Hematopoietic multipotent progenitor cell treated with erythropoietin and hydrocortisone succinate and interleukin-3 and kit ligand, for 15 days (in vitro differentiated cells): ENCODE measurements at regions not wholly inside any gene's neighbourhood (a gene's known extent, or its start where the extent isn't known, plus 50 kb on each side); places are given as distances from the start of the nearest gene placed in this dataset.

Source experiments
- DNase-seq: peaks from one replicate; pipeline ENCODE4 v3.0.0-alpha.2; 2015; ENCODE audit warnings: low spot score

DNA sequence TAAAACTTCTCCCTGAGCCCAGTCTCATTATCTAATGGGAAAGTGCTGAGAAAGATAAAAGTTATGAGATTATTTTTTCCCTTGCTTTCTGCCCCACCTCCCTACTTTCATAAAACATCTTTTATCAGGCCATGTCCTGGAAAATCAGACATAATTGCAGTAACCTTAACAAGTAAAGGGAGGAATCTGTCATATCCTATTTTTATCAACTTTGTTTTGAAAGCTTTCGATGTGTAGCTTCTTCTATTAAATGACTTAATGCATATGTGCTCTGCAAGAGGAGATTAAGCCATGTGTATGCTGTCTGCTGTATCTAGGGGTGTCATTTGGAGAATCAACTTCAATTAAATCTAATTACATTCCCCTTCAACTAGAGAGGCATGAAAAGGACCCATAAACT, 408.9 kb downstream of the CBLN4 start:
- DNase-seq = no peak

- DNase-seq = no peak
These were observed 412.5 kb downstream of the CBLN4 start for GRCh38 chr20:55592866-55593265.

DNA sequence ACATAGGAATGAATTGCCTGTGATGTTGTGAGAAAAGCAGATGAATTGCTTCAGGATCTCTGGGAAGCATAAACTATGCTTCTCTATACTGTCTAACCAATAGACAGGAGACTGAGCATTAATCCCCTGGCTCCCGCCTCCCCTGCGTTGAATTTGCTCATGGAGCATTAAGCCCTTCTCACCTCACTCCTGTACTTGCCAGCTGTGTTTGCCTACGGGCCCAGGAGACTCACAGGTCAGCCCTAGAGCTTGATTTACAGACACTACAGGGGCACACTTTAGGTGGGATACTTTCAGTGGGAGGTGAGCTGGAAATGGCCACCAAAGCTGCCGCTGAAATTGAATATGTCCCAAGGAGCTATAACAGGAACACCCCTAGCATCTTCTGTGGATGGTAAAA, 418.7 kb downstream of the CBLN4 start:
- no peak for DNase-seq

- no peak for DNase-seq
These were observed 420.4 kb downstream of the CBLN4 start for GRCh38 chr20:55584964-55585363.

GRCh38 chr20:55584307-55584706, 421.0 kb downstream of the CBLN4 start:
- DNase-seq = no peak

DNA sequence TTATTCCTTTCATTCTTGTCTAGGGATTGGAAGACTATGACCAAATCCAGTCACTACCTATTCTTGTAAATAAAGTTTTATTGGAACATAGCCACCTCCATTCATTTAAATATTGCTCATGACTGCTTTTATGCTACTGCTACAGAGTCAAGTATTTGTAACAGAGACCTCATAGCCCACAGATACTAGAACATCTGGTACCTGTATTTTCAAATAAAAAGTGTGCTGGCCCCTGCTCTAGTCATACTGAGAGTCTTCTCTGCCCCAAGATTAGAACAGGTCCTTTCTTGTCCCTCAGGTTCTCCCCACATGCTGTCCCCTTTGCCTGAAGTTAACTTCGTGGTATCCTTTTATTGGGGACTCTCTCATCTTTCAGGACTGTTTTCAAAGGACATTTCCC, 422.3 kb downstream of the CBLN4 start:
- no peak for DNase-seq

- DNase-seq = no peak
These were observed 422.8 kb downstream of the CBLN4 start for GRCh38 chr20:55582498-55582897.

GRCh38 chr20:55581519-55581918, 423.8 kb downstream of the CBLN4 start:
- no peak for DNase-seq

DNA sequence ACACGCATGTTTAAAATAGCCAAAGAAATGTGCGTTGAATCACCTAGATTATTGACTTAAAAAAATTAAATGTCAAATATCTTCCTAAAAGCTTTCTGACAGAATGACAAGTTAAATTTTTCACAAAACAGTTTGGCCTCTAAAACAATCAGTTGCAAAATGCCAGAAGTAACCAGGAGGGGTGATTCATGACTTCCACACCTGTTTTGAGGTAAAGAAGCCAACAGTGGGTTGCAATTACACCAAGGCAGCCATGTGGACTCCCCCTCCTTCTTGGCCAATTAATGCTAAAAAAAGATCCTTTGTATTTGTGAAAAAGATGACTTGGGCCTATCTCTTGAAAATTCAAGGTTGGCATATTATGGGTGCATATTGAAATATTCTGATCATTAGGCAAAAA, 424.8 kb downstream of the CBLN4 start:
- DNase-seq = no peak

- no peak for DNase-seq
These were observed 425.5 kb downstream of the CBLN4 start for GRCh38 chr20:55579802-55580201.

DNA sequence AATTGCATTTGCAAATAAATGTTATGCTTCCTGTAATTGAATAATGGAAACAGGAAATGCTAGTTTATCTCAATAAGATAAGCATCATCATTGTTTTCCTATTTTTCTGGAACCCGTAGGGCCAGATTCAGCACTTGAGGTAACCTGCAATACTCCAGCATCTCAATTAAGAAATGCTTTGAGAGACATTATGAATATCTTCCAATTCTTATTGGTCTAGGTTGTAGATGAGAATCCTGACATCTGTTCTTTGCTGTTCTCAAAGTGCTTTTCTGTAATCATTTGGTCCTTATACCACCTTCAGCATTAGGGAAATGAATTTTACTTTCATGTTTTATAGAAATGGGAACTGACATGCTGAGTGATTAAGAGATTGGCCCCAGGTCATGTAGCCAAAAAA, 428.3 kb downstream of the CBLN4 start:
- no peak for DNase-seq

DNA sequence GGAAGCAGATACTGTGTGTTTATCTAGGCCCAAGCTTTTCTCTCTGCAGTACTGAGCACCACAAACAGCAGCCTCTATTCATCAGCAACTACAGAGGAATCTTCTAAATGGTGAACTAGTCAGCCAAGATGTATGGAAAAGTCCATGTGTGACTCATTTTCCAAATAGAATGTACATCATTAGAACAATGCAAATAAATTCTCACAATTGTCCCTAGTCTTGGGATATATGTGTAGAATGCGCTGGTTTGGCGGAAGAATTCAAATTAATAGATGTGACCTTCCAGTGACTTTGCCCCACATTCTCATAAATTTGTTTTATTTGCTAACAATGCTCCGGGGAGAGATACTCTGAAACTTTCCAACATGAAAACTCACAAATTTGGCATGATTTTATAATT, 436.2 kb downstream of the CBLN4 start:
- no peak for DNase-seq

DNA sequence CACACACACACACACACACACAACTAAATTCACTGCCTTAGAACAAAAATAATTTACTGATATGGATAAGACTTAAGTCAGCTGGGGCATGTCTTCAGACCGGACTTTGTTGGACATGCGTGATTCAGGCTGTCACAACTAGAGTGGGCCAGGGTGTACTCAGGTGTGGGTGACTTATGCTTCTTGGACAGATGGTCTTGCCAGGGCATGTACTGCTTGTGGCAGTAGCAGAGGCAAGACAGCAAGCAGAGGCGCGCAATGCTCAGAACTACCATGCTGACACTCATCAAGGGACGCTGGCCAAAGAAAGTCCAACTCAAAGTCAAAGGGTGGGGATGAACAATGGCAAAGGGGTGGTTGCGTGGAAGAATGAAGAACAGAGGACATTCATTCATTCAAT, 437.5 kb downstream of the CBLN4 start:
- DNase-seq = no peak

- no peak for DNase-seq
These were observed 440.1 kb downstream of the CBLN4 start for GRCh38 chr20:55565096-55565773.

DNA sequence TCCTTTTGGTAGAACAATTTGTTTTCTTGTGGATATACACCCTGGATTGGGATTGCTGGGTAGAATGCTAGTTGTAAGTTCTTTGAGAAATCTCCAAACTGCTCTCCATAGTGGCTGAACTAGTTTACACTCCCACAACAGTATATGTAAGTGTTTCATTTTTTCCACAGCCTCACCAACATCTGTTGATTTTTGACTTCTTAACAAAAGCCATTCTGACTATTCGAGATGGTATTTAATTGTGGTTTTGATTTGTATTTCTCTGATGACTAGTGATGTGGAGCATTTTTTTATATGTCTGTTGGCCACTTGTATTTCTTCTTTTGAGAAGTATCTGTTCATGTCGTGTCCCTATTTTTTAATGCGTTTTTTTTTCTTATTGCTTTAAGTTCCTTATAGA, 444.1 kb downstream of the CBLN4 start:
- no peak for DNase-seq

DNA sequence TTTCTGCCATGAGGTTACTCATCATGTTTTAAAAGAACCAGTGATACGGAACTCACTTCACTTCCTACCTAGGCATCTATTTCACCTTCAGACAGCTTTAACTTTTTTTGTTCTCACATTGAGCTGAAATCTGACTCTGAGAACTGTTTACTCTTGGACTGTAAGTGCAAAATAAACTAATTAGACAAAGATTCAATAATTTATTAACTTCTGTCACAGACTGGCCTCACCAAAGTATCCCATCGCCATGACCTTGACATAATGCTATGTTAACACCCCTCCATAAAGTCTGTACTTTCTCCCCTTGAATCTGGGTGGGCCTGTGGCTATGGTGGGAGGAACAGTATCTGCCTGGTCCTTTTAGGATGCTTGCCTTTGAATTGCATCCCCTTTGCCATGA, 448.1 kb downstream of the CBLN4 start:
- no peak for DNase-seq

DNA sequence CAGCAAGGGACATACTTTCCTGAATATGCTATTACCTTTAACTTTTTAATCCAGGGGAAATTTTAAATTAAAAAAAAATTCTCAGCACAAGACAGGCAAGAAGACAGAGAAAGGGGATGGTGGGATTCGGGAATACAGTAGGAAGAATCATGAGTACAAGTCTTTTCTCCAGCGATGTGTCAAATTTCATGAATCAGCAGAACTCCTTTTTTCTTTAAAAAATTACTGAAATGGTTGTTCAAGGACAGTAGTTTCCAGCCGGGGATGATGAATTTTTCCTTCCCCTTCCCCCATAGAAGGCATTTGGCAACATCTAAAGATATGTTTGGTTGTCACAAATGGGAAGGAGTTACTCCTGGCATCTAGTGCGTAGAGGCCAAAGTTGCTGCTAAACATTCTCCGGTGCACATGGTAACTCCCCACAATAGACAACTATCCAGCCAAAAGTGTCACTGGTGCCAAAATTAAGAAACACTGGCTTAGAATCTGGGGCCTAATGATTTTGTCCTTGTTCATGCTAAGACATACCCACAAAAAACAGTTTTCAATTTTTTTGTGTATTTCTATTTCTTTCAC, 450.2 kb downstream of the CBLN4 start:
- DNase-seq = no peak

DNA sequence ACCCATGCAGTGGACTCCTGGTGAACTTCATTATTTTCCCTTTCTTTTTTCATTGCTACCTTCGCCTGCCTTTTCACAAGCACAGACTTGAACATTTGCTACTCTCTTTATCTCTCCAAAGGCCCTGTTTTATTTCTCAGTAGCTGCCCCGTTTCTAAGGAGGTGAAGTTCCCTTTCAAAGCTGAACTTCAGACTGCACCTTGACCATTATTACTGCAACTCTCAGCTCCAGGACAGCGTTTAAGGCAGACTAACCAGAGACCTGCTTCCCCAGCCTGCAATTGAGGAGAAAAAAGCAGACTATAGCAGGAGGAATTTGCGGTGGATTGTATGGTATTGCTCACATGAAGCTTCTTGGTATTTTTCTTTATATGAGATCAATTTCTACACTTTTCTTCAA, 460.7 kb downstream of the CBLN4 start:
- DNase-seq = no peak

DNA sequence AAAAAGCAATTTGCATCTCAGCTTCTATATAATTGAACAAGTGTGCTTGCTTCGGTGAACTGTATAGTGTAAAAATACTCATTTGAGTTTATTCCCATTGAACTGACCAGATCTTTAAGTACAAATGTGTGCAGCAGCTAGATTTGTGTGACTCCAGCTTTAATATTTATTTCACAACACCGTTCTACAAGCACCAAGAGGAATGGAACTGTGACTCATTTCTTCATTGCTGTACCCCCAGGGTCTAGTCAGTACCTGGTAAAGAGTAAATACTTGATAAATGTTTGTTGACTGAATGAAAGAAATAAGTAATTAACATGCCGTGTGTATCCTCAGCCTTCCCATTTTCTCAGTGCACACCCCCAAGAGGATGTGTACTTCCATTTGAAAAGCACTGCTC, 464.8 kb downstream of the CBLN4 start:
- no peak for DNase-seq

DNA sequence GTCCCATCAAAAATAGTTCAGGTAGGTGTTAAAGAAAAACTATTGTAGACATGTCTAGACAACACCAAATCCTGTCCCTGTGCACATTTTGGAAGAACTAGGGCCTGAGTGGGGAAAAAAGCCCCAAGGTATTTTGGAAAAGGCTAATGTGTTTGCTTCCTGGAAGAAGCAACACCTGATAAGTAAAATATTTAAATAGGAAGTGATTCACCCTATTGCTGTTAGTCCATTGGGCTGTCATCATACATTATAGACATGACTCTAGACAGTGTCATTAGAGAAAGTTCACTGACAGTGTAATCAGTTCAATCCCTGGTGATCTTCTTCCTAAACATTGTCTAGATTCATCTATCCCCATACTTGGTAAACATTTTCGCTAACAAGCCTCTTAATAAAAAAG, 465.3 kb downstream of the CBLN4 start:
- DNase-seq = no peak

- DNase-seq = no peak
These were observed 466.9 kb downstream of the CBLN4 start for GRCh38 chr20:55538261-55538908.

DNA sequence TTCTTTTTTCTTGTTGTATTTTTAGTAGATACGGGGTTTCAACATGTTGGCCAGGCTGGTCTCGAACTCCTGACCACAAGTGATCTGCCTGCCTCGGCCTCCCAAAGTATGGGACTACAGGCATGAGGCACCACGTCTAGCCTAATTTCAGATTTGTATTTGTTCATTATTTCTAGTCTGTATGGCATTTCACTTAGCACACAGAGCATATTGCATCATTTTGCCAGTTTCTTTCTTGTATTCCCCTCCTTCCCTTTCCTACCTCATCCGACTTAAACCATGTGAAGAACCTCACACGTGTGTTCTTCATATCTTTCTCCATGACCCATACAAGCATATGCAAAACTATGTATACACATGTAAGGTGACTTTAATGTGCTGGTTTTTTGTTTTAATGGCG, 470.0 kb downstream of the CBLN4 start:
- DNase-seq = no peak

GRCh38 chr20:55533632-55534031, 471.7 kb downstream of the CBLN4 start:
- no peak for DNase-seq

- DNase-seq = no peak
These were observed 474.6 kb downstream of the CBLN4 start for GRCh38 chr20:55530763-55531162.
